ENCODE measurements at regions not wholly inside any gene's neighbourhood (a gene's known extent, or its start where the extent isn't known, plus 50 kb on each side); places are given as distances from the start of the nearest gene placed in this dataset.

GRCh38 chr5:74079971-74080556 is 454.1 kb downstream of the ARHGEF28 start:
- TF ChIP-seq, protein P1, sequence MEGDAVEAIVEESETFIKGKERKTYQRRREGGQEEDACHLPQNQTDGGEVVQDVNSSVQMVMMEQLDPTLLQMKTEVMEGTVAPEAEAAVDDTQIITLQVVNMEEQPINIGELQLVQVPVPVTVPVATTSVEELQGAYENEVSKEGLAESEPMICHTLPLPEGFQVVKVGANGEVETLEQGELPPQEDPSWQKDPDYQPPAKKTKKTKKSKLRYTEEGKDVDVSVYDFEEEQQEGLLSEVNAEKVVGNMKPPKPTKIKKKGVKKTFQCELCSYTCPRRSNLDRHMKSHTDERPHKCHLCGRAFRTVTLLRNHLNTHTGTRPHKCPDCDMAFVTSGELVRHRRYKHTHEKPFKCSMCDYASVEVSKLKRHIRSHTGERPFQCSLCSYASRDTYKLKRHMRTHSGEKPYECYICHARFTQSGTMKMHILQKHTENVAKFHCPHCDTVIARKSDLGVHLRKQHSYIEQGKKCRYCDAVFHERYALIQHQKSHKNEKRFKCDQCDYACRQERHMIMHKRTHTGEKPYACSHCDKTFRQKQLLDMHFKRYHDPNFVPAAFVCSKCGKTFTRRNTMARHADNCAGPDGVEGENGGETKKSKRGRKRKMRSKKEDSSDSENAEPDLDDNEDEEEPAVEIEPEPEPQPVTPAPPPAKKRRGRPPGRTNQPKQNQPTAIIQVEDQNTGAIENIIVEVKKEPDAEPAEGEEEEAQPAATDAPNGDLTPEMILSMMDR (IDR thresholded peaks at IDR 0.05) = no peak

GRCh38 chr5:74075501-74076484 is 449.8 kb downstream of the ARHGEF28 start:
- TF ChIP-seq, protein P1 (IDR thresholded peaks at IDR 0.05) = no peak

DNA sequence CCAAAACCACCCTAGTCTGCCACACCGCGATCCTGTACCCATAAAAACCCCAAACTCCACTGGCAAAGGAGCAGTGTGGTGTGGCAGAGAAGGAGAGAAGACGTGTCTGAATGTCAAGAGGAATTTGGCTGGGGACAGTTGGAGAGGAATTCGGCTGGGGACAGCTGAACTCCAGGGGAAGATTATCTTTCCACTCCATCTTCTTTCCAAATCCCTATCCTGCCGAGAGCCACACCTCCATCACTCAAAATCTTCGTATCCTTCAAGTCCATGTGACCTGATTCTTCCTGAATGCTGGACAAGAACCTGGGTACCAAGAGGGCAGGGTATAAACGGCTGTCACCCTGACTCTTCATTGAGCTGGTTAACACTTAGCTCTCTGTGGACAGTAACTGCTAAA is 448.1 kb downstream of the ARHGEF28 start:
- TF ChIP-seq, protein P1 (IDR thresholded peaks at IDR 0.05) = no peak

- TF ChIP-seq, protein P1 (IDR thresholded peaks at IDR 0.05) = no peak
Measured at GRCh38 chr5:74073257-74073656, 447.3 kb downstream of the ARHGEF28 start.

GRCh38 chr5:74072646-74073045 is 446.6 kb downstream of the ARHGEF28 start:
- TF ChIP-seq, protein P1 (IDR thresholded peaks at IDR 0.05) = no peak

DNA sequence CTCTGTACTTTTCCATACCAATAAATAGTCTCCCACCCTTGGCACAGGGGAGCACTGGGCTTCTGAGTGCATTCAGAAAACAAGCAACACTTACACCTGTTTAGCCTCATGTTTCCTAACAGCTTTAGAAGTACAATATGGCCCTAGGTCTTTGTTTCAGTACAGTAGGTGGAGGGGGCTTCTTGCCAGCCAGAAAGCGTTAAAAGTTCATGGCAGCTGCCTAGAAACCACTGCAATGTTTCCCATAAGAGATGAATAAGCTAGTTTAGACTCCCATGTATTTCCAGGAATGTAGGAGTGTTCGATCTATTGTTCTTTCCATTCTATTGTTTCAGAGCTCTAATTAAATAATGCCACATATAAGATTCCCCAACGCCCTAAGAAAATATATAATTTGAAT is 444.8 kb downstream of the ARHGEF28 start:
- TF ChIP-seq, protein P1 (IDR thresholded peaks at IDR 0.05) = no peak

GRCh38 chr5:74069741-74070140 is 443.7 kb downstream of the ARHGEF28 start:
- TF ChIP-seq, protein P1 (IDR thresholded peaks at IDR 0.05) = no peak

Measured in LNCAP (cell line).